HFFc6 (cell line): ENCODE measurements at regions not wholly inside any gene's neighbourhood (a gene's known extent, or its start where the extent isn't known, plus 50 kb on each side); places are given as distances from the start of the nearest gene placed in this dataset.

Experiments used
- DNase-seq: peaks from one replicate; pipeline ENCODE4 v3.0.0-alpha.2; 2018
- H3K27ac Mint-ChIP-seq: 2 replicates; pipeline ENCODE4 v1.8.0; 2020; ENCODE audit warnings: mild to moderate bottlenecking, mixed read lengths
- H3K27me3 Mint-ChIP-seq: 2 replicates; pipeline ENCODE4 v1.8.0; 2021; ENCODE audit warnings: mild to moderate bottlenecking, moderate library complexity, mixed read lengths; ENCODE audit not compliant: insufficient read depth
- H3K36me3 Mint-ChIP-seq: 2 replicates; pipeline ENCODE4 v1.8.0; 2021; ENCODE audit warnings: low read depth, mixed read lengths
- H3K4me1 Mint-ChIP-seq: 2 replicates; pipeline ENCODE4 v1.8.0; 2020; ENCODE audit warnings: low read depth, mixed read lengths
- H3K4me3 Mint-ChIP-seq: 2 replicates; pipeline ENCODE4 v1.8.0; 2020; ENCODE audit warnings: mild to moderate bottlenecking, moderate library complexity, mixed read lengths
- H3K9me3 Mint-ChIP-seq: 2 replicates; pipeline ENCODE4 v1.8.0; 2020; ENCODE audit warnings: mild to moderate bottlenecking, mixed read lengths
- CTCF ChIP-seq: fragments of 200-600 bp; sonication (generic); IDR thresholded peaks from 2 replicates; pipeline ENCODE4 v1.5.0; 2021; ENCODE audit warnings: antibody characterized with exemption, mild to moderate bottlenecking

GRCh38 chr12:24489939-24490338, 459.0 kb downstream of the BCAT1 start:
- TF ChIP-seq CTCF: no peak
- Mint-ChIP-seq H3K27ac (no peak overlapping the region), H3K36me3 (no peaks in the 10 kb centered on the region), H3K4me1 (no peaks in the 10 kb centered on the region), H3K4me3 (no peak overlapping the region), H3K9me3 (peaks cover 29% of the 10 kb centered on the region), H3K27me3 (no peaks in the 10 kb centered on the region)
- DNase-seq: no peak

- no peak overlapping the region for H3K27ac Mint-ChIP-seq
- TF ChIP-seq CTCF: no peak
- H3K36me3 Mint-ChIP-seq: no peaks in the 10 kb centered on the region
- no peaks in the 10 kb centered on the region for H3K4me1 Mint-ChIP-seq
- DNase-seq: no peak
- no peak overlapping the region for H3K4me3 Mint-ChIP-seq
- peaks cover 32% of the 10 kb centered on the region for H3K9me3 Mint-ChIP-seq
- no peaks in the 10 kb centered on the region for H3K27me3 Mint-ChIP-seq
Measured at GRCh38 chr12:24488906-24489619, 459.8 kb downstream of the BCAT1 start.

- peaks cover 32% of the 10 kb centered on the region for H3K9me3 Mint-ChIP-seq
- no peak overlapping the region for H3K27ac Mint-ChIP-seq
- no peaks in the 10 kb centered on the region for H3K36me3 Mint-ChIP-seq
- DNase-seq: no peak
- no peak for TF ChIP-seq CTCF
- no peaks in the 10 kb centered on the region for H3K4me1 Mint-ChIP-seq
- H3K4me3 Mint-ChIP-seq: no peak overlapping the region
- H3K27me3 Mint-ChIP-seq: no peaks in the 10 kb centered on the region
Measured at GRCh38 chr12:24488091-24488596, 460.8 kb downstream of the BCAT1 start.

- no peak for DNase-seq
- no peak overlapping the region for H3K27ac Mint-ChIP-seq
- H3K4me1 Mint-ChIP-seq: no peaks in the 10 kb centered on the region
- no peak for TF ChIP-seq CTCF
- H3K36me3 Mint-ChIP-seq: no peaks in the 10 kb centered on the region
- H3K9me3 Mint-ChIP-seq: peaks cover 32% of the 10 kb centered on the region
- H3K4me3 Mint-ChIP-seq: no peak overlapping the region
- no peaks in the 10 kb centered on the region for H3K27me3 Mint-ChIP-seq
Measured at GRCh38 chr12:24487606-24488005, 461.3 kb downstream of the BCAT1 start.

- Mint-ChIP-seq H3K9me3 (peaks cover 33% of the 10 kb centered on the region), H3K4me3 (no peak overlapping the region), H3K27me3 (no peaks in the 10 kb centered on the region), H3K4me1 (no peaks in the 10 kb centered on the region), H3K27ac (no peak overlapping the region), H3K36me3 (no peaks in the 10 kb centered on the region)
- TF ChIP-seq CTCF: no peak
- no peak for DNase-seq
Measured at GRCh38 chr12:24483732-24484131, 465.2 kb downstream of the BCAT1 start.
